Ectodermal cell (in vitro differentiated cells): ENCODE measurements at regions not wholly inside any gene's neighbourhood (a gene's known extent, or its start where the extent isn't known, plus 50 kb on each side); places are given as distances from the start of the nearest gene placed in this dataset.

ENCODE experiments used
- H3K27ac ChIP-seq: 2 replicates; pipeline ENCODE4 v1.7.0; 2013; ENCODE audit warnings: mild to moderate bottlenecking, low read depth, low read length; ENCODE audit not compliant: insufficient read depth, poor library complexity, severe bottlenecking
- H3K27me3 ChIP-seq: 2 replicates; pipeline ENCODE4 v1.7.0; 2013; ENCODE audit warnings: mild to moderate bottlenecking, low read length; ENCODE audit not compliant: insufficient read depth, control insufficient read depth, poor library complexity, severe bottlenecking
- H3K36me3 ChIP-seq: one replicate; pipeline ENCODE4 v1.7.0; 2013; ENCODE audit warnings: low read length; ENCODE audit not compliant: control insufficient read depth, insufficient read depth
- H3K4me1 ChIP-seq: one replicate; pipeline ENCODE4 v1.7.0; 2013; ENCODE audit warnings: low read length; ENCODE audit not compliant: control insufficient read depth, insufficient read depth
- H3K4me3 ChIP-seq: 2 replicates; pipeline ENCODE4 v1.7.0; 2013; ENCODE audit warnings: low read depth, low read length, control low read depth; ENCODE audit not compliant: insufficient read depth
- H3K9me3 ChIP-seq: 2 replicates; pipeline ENCODE4 v1.7.0; 2013; ENCODE audit warnings: mild to moderate bottlenecking, low read length, moderate library complexity; ENCODE audit not compliant: control insufficient read depth
- WGBS, 2 experiments: methylation state at CpG; one replicate each; pipeline ENCODE4 v1.1.7; 2013; ENCODE audit warnings: missing lambda C conversion rate in 2 of 2; 5-methylcytosine and 5-hydroxymethylcytosine counted together

- H3K27me3 ChIP-seq = no peaks in the 10 kb centered on the region
- WGBS, 2 experiments = 87 to 89% methylated on average over 8 of the region's 8 CpGs
- no peaks in the 10 kb centered on the region for H3K4me1 ChIP-seq
- no peaks in the 10 kb centered on the region for H3K36me3 ChIP-seq
- no peak overlapping the region for H3K27ac ChIP-seq
- no peak overlapping the region for H3K4me3 ChIP-seq
- no peaks in the 10 kb centered on the region for H3K9me3 ChIP-seq
Measured at GRCh38 chr7:69504733-69505420, 93.4 kb upstream of the AUTS2 start.

GRCh38 chr7:69508736-69509135, 89.5 kb upstream of the AUTS2 start:
- Histone ChIP-seq H3K27ac (no peak overlapping the region), H3K4me3 (no peak overlapping the region), H3K36me3 (no peaks in the 10 kb centered on the region), H3K4me1 (no peaks in the 10 kb centered on the region), H3K9me3 (no peaks in the 10 kb centered on the region), H3K27me3 (no peaks in the 10 kb centered on the region)
- 85 to 89% methylated on average over 2 of the region's 2 CpGs for WGBS, 2 experiments

GRCh38 chr7:69510114-69510513, 88.2 kb upstream of the AUTS2 start:
- H3K9me3 ChIP-seq = no peaks in the 10 kb centered on the region
- WGBS, 2 experiments = 94 to 95% methylated on average over 4 of the region's 4 CpGs
- H3K4me3 ChIP-seq = no peak overlapping the region
- no peaks in the 10 kb centered on the region for H3K27me3 ChIP-seq
- H3K4me1 ChIP-seq = no peaks in the 10 kb centered on the region
- H3K36me3 ChIP-seq = no peaks in the 10 kb centered on the region
- no peak overlapping the region for H3K27ac ChIP-seq

- Histone ChIP-seq H3K27ac (no peak overlapping the region), H3K9me3 (no peaks in the 10 kb centered on the region), H3K4me1 (peaks cover 13% of the 10 kb centered on the region), H3K4me3 (no peak overlapping the region), H3K36me3 (no peaks in the 10 kb centered on the region), H3K27me3 (peaks cover 29% of the 10 kb centered on the region)
- WGBS, 2 experiments = 89 to 93% methylated on average over 6 of the region's 6 CpGs
Measured at GRCh38 chr7:69515495-69516212, 82.6 kb upstream of the AUTS2 start.

GRCh38 chr7:69516238-69516820, 81.9 kb upstream of the AUTS2 start:
- Histone ChIP-seq H3K27ac (no peak overlapping the region), H3K27me3 (peaks cover 29% of the 10 kb centered on the region), H3K9me3 (no peaks in the 10 kb centered on the region), H3K4me1 (peaks cover 13% of the 10 kb centered on the region), H3K4me3 (no peak overlapping the region), H3K36me3 (no peaks in the 10 kb centered on the region)
- WGBS, 2 experiments = 89 to 92% methylated on average over 9 of the region's 9 CpGs

GRCh38 chr7:69517985-69518704, 80.1 kb upstream of the AUTS2 start:
- H3K9me3 ChIP-seq = no peaks in the 10 kb centered on the region
- no peak overlapping the region for H3K4me3 ChIP-seq
- H3K27me3 ChIP-seq = peaks cover 29% of the 10 kb centered on the region
- 22% methylated on average over 14 of the region's 14 CpGs for WGBS, 2 experiments
- H3K36me3 ChIP-seq = no peaks in the 10 kb centered on the region
- H3K4me1 ChIP-seq = peaks cover 13% of the 10 kb centered on the region
- H3K27ac ChIP-seq = peak overlapping the region; percentile 31

- Histone ChIP-seq H3K9me3 (no peaks in the 10 kb centered on the region), H3K4me1 (peaks cover 13% of the 10 kb centered on the region), H3K27ac (peak overlapping the region; percentile 6), H3K27me3 (peaks cover 29% of the 10 kb centered on the region), H3K36me3 (no peaks in the 10 kb centered on the region), H3K4me3 (no peak overlapping the region)
- 20 to 22% methylated on average over 4 of the region's 4 CpGs for WGBS, 2 experiments
Measured at GRCh38 chr7:69518705-69519077, 79.6 kb upstream of the AUTS2 start.

- H3K27ac ChIP-seq = no peak overlapping the region
- H3K9me3 ChIP-seq = no peaks in the 10 kb centered on the region
- no peak overlapping the region for H3K4me3 ChIP-seq
- H3K36me3 ChIP-seq = no peaks in the 10 kb centered on the region
- no peaks in the 10 kb centered on the region for H3K27me3 ChIP-seq
- peaks cover 8% of the 10 kb centered on the region for H3K4me1 ChIP-seq
- WGBS, 2 experiments = 93 to 96% methylated on average over 5 of the region's 5 CpGs
Measured at GRCh38 chr7:69526570-69526969, 71.7 kb upstream of the AUTS2 start.

GRCh38 chr7:69527706-69528105, 70.6 kb upstream of the AUTS2 start:
- Histone ChIP-seq H3K27me3 (no peaks in the 10 kb centered on the region), H3K4me3 (no peak overlapping the region), H3K36me3 (no peaks in the 10 kb centered on the region), H3K4me1 (peaks cover 8% of the 10 kb centered on the region), H3K27ac (no peak overlapping the region), H3K9me3 (no peaks in the 10 kb centered on the region)

GRCh38 chr7:69531050-69531449, 67.2 kb upstream of the AUTS2 start:
- Histone ChIP-seq H3K27me3 (no peaks in the 10 kb centered on the region), H3K9me3 (no peaks in the 10 kb centered on the region), H3K27ac (no peak overlapping the region), H3K4me1 (peaks cover 3% of the 10 kb centered on the region), H3K4me3 (no peak overlapping the region), H3K36me3 (no peaks in the 10 kb centered on the region)
- WGBS, 2 experiments = 90 to 93% methylated on average over 3 of the region's 3 CpGs
